ENCODE measurements at regions not wholly inside any gene's neighbourhood (a gene's known extent, or its start where the extent isn't known, plus 50 kb on each side); places are given as distances from the start of the nearest gene placed in this dataset.
A peak's percentile ranks its signal among the peaks of the same experiment; 100 is the strongest.

- DNase-seq, result no peak
Measured at GRCh38 chr12:76256904-76257303, 91.3 kb downstream of the BBS10 start.

GRCh38 chr12:76256321-76256720, 91.9 kb downstream of the BBS10 start:
- DNase-seq, result no peak

- no peak for DNase-seq
Measured at GRCh38 chr12:76255692-76256091, 92.5 kb downstream of the BBS10 start.

- no peak for DNase-seq
Measured at GRCh38 chr12:76255281-76255680, 92.9 kb downstream of the BBS10 start.

GRCh38 chr12:76252031-76252430, 96.2 kb downstream of the BBS10 start:
- no peak for DNase-seq

- DNase-seq, result no peak
Measured at GRCh38 chr12:76250256-76250655, 98.0 kb downstream of the BBS10 start.

GRCh38 chr12:76249501-76249900, 98.7 kb downstream of the BBS10 start:
- peak; percentile 28 for DNase-seq

GRCh38 chr12:76247992-76248391, 100.2 kb downstream of the BBS10 start:
- no peak for DNase-seq

GRCh38 chr12:76247026-76247646, 101.1 kb downstream of the BBS10 start:
- DNase-seq, result no peak

- DNase-seq, result no peak
Measured at GRCh38 chr12:76246611-76247010, 101.6 kb downstream of the BBS10 start.

- no peak for DNase-seq
Measured at GRCh38 chr12:76244300-76244699, 103.9 kb downstream of the BBS10 start.

- DNase-seq, result peak; percentile 76
Measured at GRCh38 chr12:76242813-76243550, 105.2 kb downstream of the BBS10 start.

- no peak for DNase-seq
Measured at GRCh38 chr12:76241371-76241770, 106.8 kb downstream of the BBS10 start.

- DNase-seq, result no peak
Measured at GRCh38 chr12:76240281-76240680, 107.9 kb downstream of the BBS10 start.

- no peak for DNase-seq
Measured at GRCh38 chr12:76238688-76239087, 109.5 kb downstream of the BBS10 start.

- DNase-seq, result no peak
Measured at GRCh38 chr12:76237086-76237701, 111.0 kb downstream of the BBS10 start.

- DNase-seq, result no peak
Measured at GRCh38 chr12:76236640-76237039, 111.6 kb downstream of the BBS10 start.

- DNase-seq, result no peak
Measured at GRCh38 chr12:76234741-76235140, 113.5 kb downstream of the BBS10 start.

GRCh38 chr12:76232013-76232412, 116.2 kb downstream of the BBS10 start:
- DNase-seq, result no peak

- DNase-seq, result no peak
Measured at GRCh38 chr12:76226956-76227355, 121.3 kb downstream of the BBS10 start.

- no peak for DNase-seq
Measured at GRCh38 chr12:76226397-76226796, 121.8 kb downstream of the BBS10 start.

GRCh38 chr12:76223869-76224268, 124.3 kb downstream of the BBS10 start:
- DNase-seq, result no peak

- no peak for DNase-seq
Measured at GRCh38 chr12:76220980-76221379, 127.2 kb downstream of the BBS10 start.

- no peak for DNase-seq
Measured at GRCh38 chr12:76219806-76220205, 128.4 kb downstream of the BBS10 start.
